Osteoblast (primary cell): ENCODE measurements at regions not wholly inside any gene's neighbourhood (a gene's known extent, or its start where the extent isn't known, plus 50 kb on each side); places are given as distances from the start of the nearest gene placed in this dataset.

Experiments used
- DNase-seq: peaks from one replicate; pipeline ENCODE4 v3.0.0; 2011; ENCODE audit warnings: low spot score, mixed read lengths; ENCODE audit not compliant: insufficient read length; ENCODE audit errors: missing footprints
- H2AFZ ChIP-seq: 2 replicates; pipeline ENCODE4 v1.6.0; 2011; ENCODE audit warnings: mild to moderate bottlenecking, low read length
- H3K27ac ChIP-seq: 2 replicates; pipeline ENCODE4 v1.5.1; 2011; ENCODE audit warnings: mild to moderate bottlenecking, low read depth, low read length, moderate library complexity
- H3K27me3 ChIP-seq: 2 replicates; pipeline ENCODE4 v1.6.0; 2012; ENCODE audit warnings: mild to moderate bottlenecking, control low read depth, inconsistent platforms, low read length, moderate library complexity; ENCODE audit not compliant: insufficient read depth
- H3K36me3 ChIP-seq: 2 replicates; pipeline ENCODE4 v1.5.1; 2011; ENCODE audit warnings: mild to moderate bottlenecking, low read length, control low read depth, moderate library complexity; ENCODE audit not compliant: insufficient read depth
- H3K4me1 ChIP-seq: 2 replicates; pipeline ENCODE4 v1.5.1; 2011; ENCODE audit warnings: mild to moderate bottlenecking, low read length, control low read depth, moderate library complexity; ENCODE audit not compliant: insufficient read depth
- H3K4me2 ChIP-seq: 2 replicates; pipeline ENCODE4 v1.6.0; 2011; ENCODE audit warnings: mild to moderate bottlenecking, low read length; ENCODE audit not compliant: insufficient read depth
- H3K4me3 ChIP-seq: fragments of 200-600 bp; sonication (generic); 3 replicates; pipeline ENCODE4 v1.5.1; 2012; ENCODE audit warnings: mild to moderate bottlenecking, low read length, inconsistent platforms; ENCODE audit not compliant: insufficient read depth
- H3K79me2 ChIP-seq: 2 replicates; pipeline ENCODE4 v1.6.0; 2012; ENCODE audit warnings: mild to moderate bottlenecking, low read length, control low read depth, inconsistent platforms; ENCODE audit not compliant: insufficient read depth
- H3K9me3 ChIP-seq: 2 replicates; pipeline ENCODE4 v1.5.1; 2011; ENCODE audit warnings: low read depth, low read length, control low read depth
- H4K20me1 ChIP-seq: 2 replicates; pipeline ENCODE4 v1.6.0; 2012; ENCODE audit warnings: mild to moderate bottlenecking, low read length, control low read depth; ENCODE audit not compliant: insufficient read depth
- CTCF ChIP-seq: IDR thresholded peaks from 2 replicates; pipeline ENCODE4 v1.5.1; 2011; ENCODE audit warnings: mild to moderate bottlenecking, low read depth, low read length, moderate library complexity; ENCODE audit errors: extremely low read depth

GRCh38 chr2:19246496-19246895 is 111.9 kb downstream of the OSR1 start:
- H3K79me2 ChIP-seq, result no peaks in the 10 kb centered on the region
- H3K9me3 ChIP-seq, result no peaks in the 10 kb centered on the region
- no peaks in the 10 kb centered on the region for H3K27me3 ChIP-seq
- H2AFZ ChIP-seq, result no peak overlapping the region
- no peak overlapping the region for H3K4me3 ChIP-seq
- H3K27ac ChIP-seq, result no peak overlapping the region
- no peak overlapping the region for H3K4me2 ChIP-seq
- no peak for TF ChIP-seq CTCF
- H3K36me3 ChIP-seq, result no peaks in the 10 kb centered on the region
- DNase-seq, result no peak
- H4K20me1 ChIP-seq, result no peaks in the 10 kb centered on the region
- H3K4me1 ChIP-seq, result no peaks in the 10 kb centered on the region

DNA sequence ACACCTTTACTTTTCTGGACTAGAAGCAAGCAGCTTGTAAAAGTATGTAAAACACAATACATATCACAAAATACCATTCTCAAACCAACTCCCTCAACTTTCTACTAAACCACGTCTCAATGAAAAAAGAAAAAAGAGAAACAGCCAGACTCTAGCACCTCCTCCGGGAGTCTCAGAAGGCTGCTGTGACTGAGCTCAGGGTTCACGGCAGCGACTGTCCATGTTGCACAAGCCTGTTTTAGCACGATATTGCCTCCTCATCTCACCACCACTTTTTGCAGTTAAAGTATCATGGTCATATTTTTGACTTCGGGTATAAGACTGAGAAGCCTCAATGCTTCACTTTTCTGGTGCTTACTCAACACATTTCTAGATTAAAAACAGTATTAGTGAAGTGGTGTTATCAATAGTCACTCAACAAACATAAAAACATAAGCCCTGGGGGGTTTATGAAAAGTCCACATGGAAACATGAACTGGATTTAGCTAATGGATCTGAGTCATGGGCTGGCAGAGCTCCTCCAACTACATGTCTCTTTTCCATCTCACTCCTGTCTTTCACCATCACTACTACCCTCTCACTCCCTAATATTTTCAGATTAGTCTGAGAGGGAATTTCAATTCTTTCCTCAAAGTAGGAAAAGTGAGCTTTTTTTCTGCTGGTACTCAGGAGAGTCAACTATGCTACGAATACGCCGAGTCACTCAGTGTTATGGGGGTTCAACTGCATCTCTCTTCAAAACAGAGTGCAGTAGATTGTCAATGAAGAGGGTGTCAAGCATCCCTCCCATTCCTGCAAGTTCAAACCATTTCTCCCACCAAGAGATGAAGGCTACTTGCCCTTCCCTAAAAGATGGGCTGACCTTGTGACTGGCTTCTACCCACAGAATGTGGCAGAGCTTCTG is 113.7 kb downstream of the OSR1 start:
- no peak overlapping the region for H3K4me2 ChIP-seq
- H3K36me3 ChIP-seq, result no peaks in the 10 kb centered on the region
- no peak overlapping the region for H3K4me3 ChIP-seq
- no peak overlapping the region for H3K27ac ChIP-seq
- DNase-seq, result peak; percentile 37
- H2AFZ ChIP-seq, result peak overlapping the region; percentile 34
- H3K4me1 ChIP-seq, result no peaks in the 10 kb centered on the region
- H3K79me2 ChIP-seq, result no peaks in the 10 kb centered on the region
- no peaks in the 10 kb centered on the region for H4K20me1 ChIP-seq
- H3K9me3 ChIP-seq, result no peaks in the 10 kb centered on the region
- TF ChIP-seq CTCF, result no peak
- H3K27me3 ChIP-seq, result no peaks in the 10 kb centered on the region

GRCh38 chr2:19238440-19239060 is 119.9 kb downstream of the OSR1 start:
- DNase-seq, result peak; percentile 45
- no peak overlapping the region for H3K4me2 ChIP-seq

More at GRCh38 chr2:19238440-19239060, 119.9 kb downstream of the OSR1 start:
- Histone ChIP-seq H3K36me3 (no peaks in the 10 kb centered on the region), H3K4me1 (peaks cover 14% of the 10 kb centered on the region), H2AFZ (no peak overlapping the region), H3K27me3 (no peaks in the 10 kb centered on the region), H3K27ac (no peak overlapping the region), H3K9me3 (no peaks in the 10 kb centered on the region), H4K20me1 (no peaks in the 10 kb centered on the region), H3K79me2 (no peaks in the 10 kb centered on the region), H3K4me3 (no peak overlapping the region)
- TF ChIP-seq CTCF, result no peak
